ENCODE measurements at regions not wholly inside any gene's neighbourhood (a gene's known extent, or its start where the extent isn't known, plus 50 kb on each side); places are given as distances from the start of the nearest gene placed in this dataset.
"Not testable (repeated sequence)": the region's sequence is repeated elsewhere in the genome, so short reads cannot be mapped to it uniquely, and the experiment has no call there.

GRCh38 chr4:118539412-118540077 is 145.6 kb upstream of the METTL14 start:
- H3K27me3 Mint-ChIP-seq (ENCODE audit: unreplicated experiment); H3K9me3 Mint-ChIP-seq (ENCODE audit: unreplicated experiment); H3K36me3 Mint-ChIP-seq (ENCODE audit: low read depth, unreplicated experiment); H3K27ac Mint-ChIP-seq (ENCODE audit: unreplicated experiment); DNase-seq (ENCODE audit: low spot score); H3K4me1 Mint-ChIP-seq (ENCODE audit: unreplicated experiment); H3K4me3 Mint-ChIP-seq (ENCODE audit: unreplicated experiment): not testable (repeated sequence)
- TF ChIP-seq CTCF (IDR thresholded peaks at IDR 0.05; ENCODE audit: unreplicated experiment): peak; percentile 20

DNA sequence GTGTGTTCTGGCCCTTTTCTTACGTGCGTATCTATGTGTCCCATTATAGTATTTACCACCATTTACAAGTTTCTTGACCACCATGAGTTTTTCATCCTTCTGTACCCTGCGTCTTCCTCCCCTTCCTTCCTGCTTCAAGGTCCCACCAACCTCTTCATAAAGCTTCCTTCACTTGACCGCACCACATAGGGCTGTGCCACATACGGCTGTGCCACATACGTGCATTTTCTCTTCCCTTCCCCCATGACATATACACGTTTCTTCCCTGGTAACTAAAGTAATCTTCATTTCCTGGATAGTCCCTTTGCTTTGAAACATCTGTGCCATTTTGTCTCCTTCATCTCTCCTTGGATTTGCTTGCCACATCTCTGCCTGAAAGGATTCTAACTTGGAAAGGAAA is 128.6 kb upstream of the METTL14 start:
- not testable (repeated sequence) for H3K36me3 Mint-ChIP-seq (ENCODE audit: low read depth, unreplicated experiment); H3K4me3 Mint-ChIP-seq (ENCODE audit: unreplicated experiment); H3K4me1 Mint-ChIP-seq (ENCODE audit: unreplicated experiment); H3K27ac Mint-ChIP-seq (ENCODE audit: unreplicated experiment); DNase-seq (ENCODE audit: low spot score); H3K27me3 Mint-ChIP-seq (ENCODE audit: unreplicated experiment); H3K9me3 Mint-ChIP-seq (ENCODE audit: unreplicated experiment)

DNA sequence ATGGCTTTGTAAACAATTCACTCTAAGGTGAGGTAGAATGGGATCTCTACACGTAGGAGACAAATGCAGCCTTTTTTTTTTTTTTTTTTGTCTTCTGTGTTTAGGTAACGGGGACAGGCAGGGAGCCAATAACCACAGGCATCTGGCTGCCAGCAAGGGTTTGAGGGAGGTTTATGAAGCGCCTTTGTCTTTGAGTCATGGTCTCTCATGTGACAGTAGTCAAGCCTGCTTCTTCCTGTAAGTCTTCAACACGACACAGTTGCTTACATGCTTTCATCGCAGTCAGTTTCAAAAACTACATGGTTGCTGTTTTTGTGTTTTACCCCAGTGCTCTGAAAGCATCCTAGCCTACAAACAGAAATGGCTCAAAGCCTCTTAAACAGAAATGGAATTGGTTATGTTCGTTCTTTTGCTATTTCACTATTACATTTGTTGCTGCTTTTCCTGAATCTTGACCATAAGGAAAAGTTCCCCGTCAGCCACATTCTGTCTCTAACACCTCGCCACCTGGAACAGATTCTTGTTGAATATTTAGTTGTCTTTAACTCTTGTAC is 127.8 kb upstream of the METTL14 start:
- no peak overlapping the region for H3K27ac Mint-ChIP-seq (ENCODE audit: unreplicated experiment)
- no peak overlapping the region for H3K4me3 Mint-ChIP-seq (ENCODE audit: unreplicated experiment)
- no peaks in the 10 kb centered on the region for H3K36me3 Mint-ChIP-seq (ENCODE audit: low read depth, unreplicated experiment)
- H3K4me1 Mint-ChIP-seq (ENCODE audit: unreplicated experiment): no peaks in the 10 kb centered on the region
- peaks cover 1% of the 10 kb centered on the region for H3K27me3 Mint-ChIP-seq (ENCODE audit: unreplicated experiment)
- no peak for DNase-seq (ENCODE audit: low spot score)
- TF ChIP-seq CTCF (IDR thresholded peaks at IDR 0.05; ENCODE audit: unreplicated experiment): no peak
- H3K9me3 Mint-ChIP-seq (ENCODE audit: unreplicated experiment): no peaks in the 10 kb centered on the region

DNA sequence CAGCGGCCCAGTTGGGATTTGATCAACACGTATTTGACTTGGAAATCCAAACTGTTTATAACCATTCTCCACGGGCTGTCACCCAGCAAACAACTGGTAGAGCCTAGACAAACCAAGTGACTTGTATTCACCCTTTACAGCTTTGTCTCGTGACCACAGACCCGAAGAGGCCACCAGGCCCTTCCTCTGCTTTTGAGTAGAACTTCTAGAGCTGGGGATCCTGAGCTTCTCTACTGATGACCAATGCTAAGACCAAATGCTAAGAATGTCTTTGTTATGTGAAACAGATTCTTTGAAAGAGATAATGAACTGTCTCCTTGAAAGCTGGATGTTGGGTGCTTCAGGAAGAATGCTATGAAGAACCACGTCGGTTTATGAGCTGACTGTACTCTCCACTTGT is 127.0 kb upstream of the METTL14 start:
- not testable (repeated sequence) for H3K9me3 Mint-ChIP-seq (ENCODE audit: unreplicated experiment); H3K4me3 Mint-ChIP-seq (ENCODE audit: unreplicated experiment); H3K36me3 Mint-ChIP-seq (ENCODE audit: low read depth, unreplicated experiment); H3K4me1 Mint-ChIP-seq (ENCODE audit: unreplicated experiment); H3K27me3 Mint-ChIP-seq (ENCODE audit: unreplicated experiment); DNase-seq (ENCODE audit: low spot score); H3K27ac Mint-ChIP-seq (ENCODE audit: unreplicated experiment)

- not testable (repeated sequence) for H3K4me3 Mint-ChIP-seq (ENCODE audit: unreplicated experiment); H3K36me3 Mint-ChIP-seq (ENCODE audit: low read depth, unreplicated experiment); H3K9me3 Mint-ChIP-seq (ENCODE audit: unreplicated experiment); DNase-seq (ENCODE audit: low spot score); H3K4me1 Mint-ChIP-seq (ENCODE audit: unreplicated experiment); H3K27ac Mint-ChIP-seq (ENCODE audit: unreplicated experiment); H3K27me3 Mint-ChIP-seq (ENCODE audit: unreplicated experiment)
These were observed 123.6 kb upstream of the METTL14 start for GRCh38 chr4:118561559-118561958.

DNA sequence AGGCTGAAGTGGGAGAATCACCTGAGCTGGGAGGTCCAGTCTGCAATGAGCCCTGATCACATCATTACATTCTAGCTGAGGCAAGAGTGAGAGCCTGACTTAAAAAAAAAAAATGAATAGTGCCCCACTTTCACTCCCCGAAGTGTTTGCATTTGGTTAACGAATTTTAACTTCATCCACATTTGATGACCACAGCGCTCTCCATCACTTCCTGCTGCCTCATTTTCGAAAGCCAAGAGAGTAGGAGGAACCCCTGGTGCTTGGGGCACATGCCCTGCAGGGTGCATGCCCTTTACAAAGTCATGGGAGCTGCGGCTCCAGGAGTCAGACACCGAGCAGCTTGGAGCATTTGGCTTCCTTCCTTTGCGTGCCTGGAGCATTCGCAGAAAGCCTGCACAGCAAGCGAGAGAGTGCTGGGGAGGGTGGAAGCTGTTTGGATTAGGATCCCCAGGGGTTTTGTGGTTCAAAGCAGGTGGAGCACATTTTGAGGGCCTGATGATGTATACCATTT is 119.1 kb upstream of the METTL14 start:
- DNase-seq (ENCODE audit: low spot score); H3K36me3 Mint-ChIP-seq (ENCODE audit: low read depth, unreplicated experiment); H3K27ac Mint-ChIP-seq (ENCODE audit: unreplicated experiment); H3K27me3 Mint-ChIP-seq (ENCODE audit: unreplicated experiment); H3K9me3 Mint-ChIP-seq (ENCODE audit: unreplicated experiment); H3K4me1 Mint-ChIP-seq (ENCODE audit: unreplicated experiment); H3K4me3 Mint-ChIP-seq (ENCODE audit: unreplicated experiment): not testable (repeated sequence)

DNA sequence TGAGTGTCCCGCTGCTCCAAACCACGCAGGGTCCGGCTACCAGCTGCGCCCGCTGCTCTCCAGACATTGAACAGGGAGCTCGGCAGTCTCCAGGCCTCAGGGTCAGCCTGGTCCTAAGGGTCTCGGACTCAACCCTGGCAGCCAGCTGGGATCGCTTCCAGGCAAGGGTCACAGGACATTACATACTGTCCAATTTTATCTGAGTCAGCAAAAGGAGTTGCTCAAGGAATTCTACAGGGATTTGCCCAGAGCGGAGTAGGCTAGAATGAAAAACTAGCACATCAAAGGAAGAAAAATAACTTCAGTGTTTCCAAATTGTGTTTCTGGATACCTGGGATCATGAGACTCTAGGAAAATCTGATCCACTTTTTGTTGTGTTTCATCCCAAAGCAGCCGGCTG is 112.2 kb upstream of the METTL14 start:
- H3K27ac Mint-ChIP-seq (ENCODE audit: unreplicated experiment); H3K4me1 Mint-ChIP-seq (ENCODE audit: unreplicated experiment); H3K36me3 Mint-ChIP-seq (ENCODE audit: low read depth, unreplicated experiment); H3K27me3 Mint-ChIP-seq (ENCODE audit: unreplicated experiment); H3K4me3 Mint-ChIP-seq (ENCODE audit: unreplicated experiment); DNase-seq (ENCODE audit: low spot score); H3K9me3 Mint-ChIP-seq (ENCODE audit: unreplicated experiment): not testable (repeated sequence)

GRCh38 chr4:118574251-118574913 is 110.8 kb upstream of the METTL14 start:
- H3K4me3 Mint-ChIP-seq (ENCODE audit: unreplicated experiment); H3K27ac Mint-ChIP-seq (ENCODE audit: unreplicated experiment); H3K36me3 Mint-ChIP-seq (ENCODE audit: low read depth, unreplicated experiment); H3K4me1 Mint-ChIP-seq (ENCODE audit: unreplicated experiment); DNase-seq (ENCODE audit: low spot score); H3K27me3 Mint-ChIP-seq (ENCODE audit: unreplicated experiment); H3K9me3 Mint-ChIP-seq (ENCODE audit: unreplicated experiment): not testable (repeated sequence)

DNA sequence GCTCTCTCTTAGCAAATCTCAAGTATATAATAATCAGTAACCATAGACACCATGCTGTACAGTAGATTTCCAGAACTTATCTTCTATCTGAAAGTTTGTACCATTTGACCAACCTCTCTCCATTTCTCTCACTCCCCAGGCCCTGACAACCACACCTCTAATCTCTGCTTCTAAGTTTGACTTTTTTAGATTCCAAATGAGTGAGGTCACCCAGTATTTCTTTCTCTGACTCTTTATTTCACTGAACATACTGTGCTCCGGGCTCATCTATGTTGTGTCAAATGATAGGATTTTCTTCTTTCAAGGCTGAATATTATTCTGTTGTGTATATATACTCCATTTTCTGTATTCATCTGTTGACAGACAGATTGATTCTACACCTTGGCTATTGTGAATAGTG is 110.1 kb upstream of the METTL14 start:
- not testable (repeated sequence) for H3K36me3 Mint-ChIP-seq (ENCODE audit: low read depth, unreplicated experiment); H3K27ac Mint-ChIP-seq (ENCODE audit: unreplicated experiment); H3K4me1 Mint-ChIP-seq (ENCODE audit: unreplicated experiment); DNase-seq (ENCODE audit: low spot score); H3K4me3 Mint-ChIP-seq (ENCODE audit: unreplicated experiment); H3K27me3 Mint-ChIP-seq (ENCODE audit: unreplicated experiment); H3K9me3 Mint-ChIP-seq (ENCODE audit: unreplicated experiment)

DNA sequence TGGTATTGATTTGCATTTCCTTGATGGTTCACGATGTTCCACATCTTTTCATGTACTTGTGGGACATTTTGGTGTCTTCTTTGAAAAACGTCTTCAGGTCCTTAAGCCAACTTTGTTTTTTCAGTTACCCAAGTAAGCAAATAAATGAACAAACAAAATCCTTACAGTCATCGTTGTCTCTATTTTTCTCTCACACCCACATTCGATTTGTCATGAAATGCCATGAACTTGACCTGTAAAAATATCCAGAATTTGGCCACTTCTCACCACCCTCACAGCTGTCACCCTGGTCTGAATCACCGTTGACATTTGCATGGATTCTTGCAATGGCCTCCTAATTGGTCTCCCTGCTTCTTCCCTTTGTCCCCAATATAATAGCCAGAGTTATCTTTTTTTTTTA is 109.5 kb upstream of the METTL14 start:
- H3K27me3 Mint-ChIP-seq (ENCODE audit: unreplicated experiment); H3K36me3 Mint-ChIP-seq (ENCODE audit: low read depth, unreplicated experiment); H3K27ac Mint-ChIP-seq (ENCODE audit: unreplicated experiment); DNase-seq (ENCODE audit: low spot score); H3K4me3 Mint-ChIP-seq (ENCODE audit: unreplicated experiment); H3K9me3 Mint-ChIP-seq (ENCODE audit: unreplicated experiment); H3K4me1 Mint-ChIP-seq (ENCODE audit: unreplicated experiment): not testable (repeated sequence)

All from endothelial cell (in vitro differentiated cells).